DOHH2 (cell line): ENCODE measurements at regions not wholly inside any gene's neighbourhood (a gene's known extent, or its start where the extent isn't known, plus 50 kb on each side); places are given as distances from the start of the nearest gene placed in this dataset.
"Not testable (repeated sequence)": the region's sequence is repeated elsewhere in the genome, so short reads cannot be mapped to it uniquely, and the experiment has no call there.

Experiments used
- H3F3A ChIP-seq: fragments of 200-600 bp; sonication (generic), shearing (Covaris generic); 2 replicates; pipeline ENCODE4 v1.6.0; 2016; ENCODE audit warnings: antibody characterized with exemption, mild to moderate bottlenecking; ENCODE audit not compliant: control insufficient read depth, insufficient read depth
- H3K27ac ChIP-seq: fragments of 200-600 bp; sonication (generic); 2 replicates; pipeline ENCODE4 v1.5.1; 2014; ENCODE audit warnings: low read depth, mild to moderate bottlenecking, low read length, moderate library complexity
- H3K27me3 ChIP-seq: fragments of 200-600 bp; sonication (generic); 2 replicates; pipeline ENCODE4 v1.6.1; 2014; ENCODE audit warnings: mild to moderate bottlenecking, low read length, mixed read lengths; ENCODE audit not compliant: control insufficient read depth
- H3K36me3 ChIP-seq: fragments of 200-600 bp; sonication (generic); 2 replicates; pipeline ENCODE4 v1.6.1; 2014; ENCODE audit warnings: mild to moderate bottlenecking, low read length, moderate library complexity, mixed read lengths; ENCODE audit not compliant: control insufficient read depth
- H3K4me1 ChIP-seq: fragments of 200-600 bp; sonication (generic); 2 replicates; pipeline ENCODE4 v1.6.1; 2014; ENCODE audit warnings: mild to moderate bottlenecking, low read length, mixed read lengths; ENCODE audit not compliant: control insufficient read depth
- H3K4me2 ChIP-seq: fragments of 200-600 bp; sonication (generic); 2 replicates; pipeline ENCODE4 v1.6.0; 2014; ENCODE audit warnings: mild to moderate bottlenecking, low read length, moderate library complexity
- H3K4me3 ChIP-seq: fragments of 200-600 bp; sonication (generic); 2 replicates; pipeline ENCODE4 v1.5.1; 2014; ENCODE audit warnings: mild to moderate bottlenecking, low read length, mixed read lengths
- H3K79me2 ChIP-seq: fragments of 200-600 bp; sonication (generic); 2 replicates; pipeline ENCODE4 v1.6.1; 2014; ENCODE audit warnings: mild to moderate bottlenecking, low read length, mixed read lengths; ENCODE audit not compliant: control insufficient read depth
- H3K9me2 ChIP-seq: fragments of 200-600 bp; sonication (generic); replicated peaks from 2 replicates; pipeline ENCODE4 v1.6.1; 2014; ENCODE audit warnings: mild to moderate bottlenecking, low read length, mixed read lengths; ENCODE audit not compliant: control insufficient read depth
- H3K9me3 ChIP-seq: fragments of 200-600 bp; sonication (generic); 2 replicates; pipeline ENCODE4 v1.6.1; 2014; ENCODE audit warnings: antibody characterized with exemption, low read length, mixed read lengths; ENCODE audit not compliant: control insufficient read depth, insufficient read depth
- H4K20me1 ChIP-seq: fragments of 200-600 bp; sonication (generic); 2 replicates; pipeline ENCODE4 v1.6.0; 2014; ENCODE audit warnings: low read depth, mild to moderate bottlenecking, antibody characterized with exemption, low read length, moderate library complexity; ENCODE audit not compliant: control insufficient read depth, insufficient read depth
- CTCF ChIP-seq: fragments of 200-600 bp; sonication (generic); IDR thresholded peaks from one replicate; pipeline ENCODE4 v1.5.1; 2014; ENCODE audit warnings: antibody characterized with exemption, mild to moderate bottlenecking, low read depth, low read length; ENCODE audit not compliant: poor library complexity, severe bottlenecking
- EZH2phosphoT487 ChIP-seq: fragments of 200-600 bp; sonication (generic); IDR thresholded peaks from 2 replicates; pipeline ENCODE4 v1.6.1; 2017; ENCODE audit warnings: borderline replicate concordance, mild to moderate bottlenecking, antibody characterized with exemption, low read length, moderate library complexity, mixed read lengths

GRCh38 chrX:129091097-129091496 is 432.2 kb downstream of the SMARCA1 start:
- H3K79me2 ChIP-seq, result no peaks in the 10 kb centered on the region
- no peaks in the 10 kb centered on the region for H4K20me1 ChIP-seq
- no peaks in the 10 kb centered on the region for H3K36me3 ChIP-seq
- H3K9me3 ChIP-seq, result no peaks in the 10 kb centered on the region
- H3K4me2 ChIP-seq, result no peak overlapping the region
- H3K27me3 ChIP-seq, result no peaks in the 10 kb centered on the region
- H3K4me1 ChIP-seq, result no peaks in the 10 kb centered on the region
- H3K27ac ChIP-seq, result no peak overlapping the region
- H3K4me3 ChIP-seq, result no peak overlapping the region
- TF ChIP-seq CTCF, result no peak
- no peak for TF ChIP-seq EZH2phosphoT487
- no peaks in the 10 kb centered on the region for H3K9me2 ChIP-seq
- H3F3A ChIP-seq, result no peaks in the 10 kb centered on the region

GRCh38 chrX:129086802-129087201 is 436.5 kb downstream of the SMARCA1 start:
- H3K27me3 ChIP-seq, result no peaks in the 10 kb centered on the region
- no peaks in the 10 kb centered on the region for H3F3A ChIP-seq
- H3K36me3 ChIP-seq, result no peaks in the 10 kb centered on the region
- H3K4me3 ChIP-seq, result no peak overlapping the region
- no peaks in the 10 kb centered on the region for H3K9me2 ChIP-seq
- no peaks in the 10 kb centered on the region for H4K20me1 ChIP-seq
- no peak overlapping the region for H3K4me2 ChIP-seq
- no peaks in the 10 kb centered on the region for H3K4me1 ChIP-seq
- TF ChIP-seq CTCF (no peak), EZH2phosphoT487 (no peak)
- no peaks in the 10 kb centered on the region for H3K9me3 ChIP-seq
- no peak overlapping the region for H3K27ac ChIP-seq
- H3K79me2 ChIP-seq, result no peaks in the 10 kb centered on the region

- not testable (repeated sequence) for H3K4me1 ChIP-seq, H3K4me3 ChIP-seq, H4K20me1 ChIP-seq, H3K9me2 ChIP-seq, H3K4me2 ChIP-seq, H3K36me3 ChIP-seq, H3F3A ChIP-seq, H3K27me3 ChIP-seq, H3K9me3 ChIP-seq, H3K79me2 ChIP-seq, H3K27ac ChIP-seq
These were observed 439.0 kb downstream of the SMARCA1 start for GRCh38 chrX:129084291-129084690.

- no peaks in the 10 kb centered on the region for H3K9me3 ChIP-seq
- H3F3A ChIP-seq, result no peaks in the 10 kb centered on the region
- no peaks in the 10 kb centered on the region for H4K20me1 ChIP-seq
- H3K9me2 ChIP-seq, result no peaks in the 10 kb centered on the region
- H3K4me1 ChIP-seq, result no peaks in the 10 kb centered on the region
- no peaks in the 10 kb centered on the region for H3K27me3 ChIP-seq
- TF ChIP-seq EZH2phosphoT487 (no peak), CTCF (no peak)
- no peak overlapping the region for H3K4me2 ChIP-seq
- H3K79me2 ChIP-seq, result no peaks in the 10 kb centered on the region
- H3K36me3 ChIP-seq, result no peaks in the 10 kb centered on the region
- no peak overlapping the region for H3K27ac ChIP-seq
- H3K4me3 ChIP-seq, result no peak overlapping the region
These were observed 445.7 kb downstream of the SMARCA1 start for GRCh38 chrX:129077424-129078170.
